DMS79 treated with DMSO at 0.1 percent for 48 hours (cell line): ENCODE measurements at regions not wholly inside any gene's neighbourhood (a gene's known extent, or its start where the extent isn't known, plus 50 kb on each side); places are given as distances from the start of the nearest gene placed in this dataset.
"Not testable (repeated sequence)": the region's sequence is repeated elsewhere in the genome, so short reads cannot be mapped to it uniquely, and the experiment has no call there.

ENCODE experiments used
- DNase-seq: peaks from one replicate; lab custom pipeline; 2025; lab: John Stamatoyannopoulos, UW

DNA sequence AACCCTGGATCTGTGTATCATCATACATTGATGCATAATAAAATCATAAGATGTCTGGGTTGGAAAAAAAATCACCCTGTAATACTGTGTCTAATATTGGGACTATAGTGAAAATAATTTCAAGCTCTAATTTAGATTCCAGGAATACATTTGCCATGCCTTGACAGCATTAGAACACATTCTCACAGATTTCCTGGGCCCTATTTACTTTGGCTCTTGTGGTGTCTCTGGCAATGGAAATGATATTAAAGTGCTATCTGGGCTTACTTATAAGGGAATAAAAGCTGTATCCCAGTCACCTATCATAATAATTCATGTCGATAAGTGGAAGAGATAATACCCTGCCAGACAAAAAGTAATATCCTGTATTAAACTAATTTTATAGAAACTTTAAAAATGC is 472.0 kb downstream of the ZPLD1 start:
- no peak for DNase-seq

DNA sequence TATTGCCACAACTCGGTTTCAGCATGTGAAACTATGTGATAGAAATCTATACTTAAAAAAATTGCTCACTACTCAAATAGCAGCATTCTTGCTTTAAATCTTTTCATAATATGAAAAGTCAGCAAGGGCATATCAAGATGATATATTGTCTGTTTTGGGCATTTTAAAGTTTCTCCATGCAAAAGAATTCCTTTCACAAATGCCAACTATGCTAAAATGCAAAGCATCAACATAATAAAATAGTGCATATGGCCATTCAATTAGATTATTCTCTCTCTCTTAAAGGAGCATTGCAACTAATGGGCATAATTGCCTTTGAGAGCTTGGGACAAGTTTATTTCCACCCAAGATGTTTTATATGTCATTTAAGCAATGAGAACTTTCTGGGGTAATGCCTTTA is 475.1 kb downstream of the ZPLD1 start:
- DNase-seq = no peak

DNA sequence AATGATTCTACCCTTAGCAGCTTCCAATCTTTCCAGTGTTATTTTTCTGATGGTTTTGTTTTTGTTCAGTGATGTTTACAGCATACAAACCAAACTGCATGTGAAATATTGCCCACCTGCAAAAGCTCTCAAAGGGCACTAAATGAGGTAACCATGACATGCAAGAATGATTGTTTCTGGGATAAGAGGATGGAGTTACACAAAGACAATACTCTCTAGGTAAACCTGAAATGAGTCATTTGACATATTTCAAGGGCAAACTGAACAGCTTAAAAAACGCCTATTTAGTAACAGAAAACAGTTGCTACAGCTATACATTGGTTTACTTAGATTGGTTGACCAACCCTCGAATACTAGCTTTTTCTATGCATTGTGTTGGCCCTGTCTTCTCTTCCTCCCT is 481.7 kb downstream of the ZPLD1 start:
- DNase-seq = peak; percentile 10

- no peak for DNase-seq
These were observed 491.8 kb downstream of the ZPLD1 start for GRCh38 chr3:102926618-102927017.

GRCh38 chr3:102933377-102933776 is 498.6 kb downstream of the ZPLD1 start:
- no peak for DNase-seq

DNA sequence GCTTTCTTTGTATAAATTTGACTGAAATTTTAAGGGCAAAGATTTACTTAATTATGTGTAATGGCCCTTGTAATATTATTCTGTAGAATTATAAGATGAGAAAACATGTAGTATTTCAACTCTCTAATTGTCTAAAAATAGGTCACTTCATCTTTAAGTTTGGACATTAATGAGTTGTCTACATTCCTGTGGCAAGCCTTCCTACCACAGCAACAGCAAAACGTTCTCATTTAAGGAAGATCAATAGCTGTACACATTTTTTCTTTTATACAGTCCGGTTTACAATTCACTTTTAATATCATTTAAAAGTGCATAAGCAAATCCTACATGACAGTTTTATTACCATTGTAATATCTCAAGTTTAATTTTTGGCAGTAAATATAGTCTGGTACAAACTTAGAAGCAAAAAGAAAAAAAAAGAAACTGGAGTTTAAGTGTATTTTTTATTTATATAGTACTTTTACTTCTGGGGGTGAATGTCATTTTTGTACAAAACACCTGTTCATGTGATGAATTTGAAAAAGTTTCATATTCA is 501.8 kb downstream of the ZPLD1 start:
- DNase-seq = peak; percentile 36

DNA sequence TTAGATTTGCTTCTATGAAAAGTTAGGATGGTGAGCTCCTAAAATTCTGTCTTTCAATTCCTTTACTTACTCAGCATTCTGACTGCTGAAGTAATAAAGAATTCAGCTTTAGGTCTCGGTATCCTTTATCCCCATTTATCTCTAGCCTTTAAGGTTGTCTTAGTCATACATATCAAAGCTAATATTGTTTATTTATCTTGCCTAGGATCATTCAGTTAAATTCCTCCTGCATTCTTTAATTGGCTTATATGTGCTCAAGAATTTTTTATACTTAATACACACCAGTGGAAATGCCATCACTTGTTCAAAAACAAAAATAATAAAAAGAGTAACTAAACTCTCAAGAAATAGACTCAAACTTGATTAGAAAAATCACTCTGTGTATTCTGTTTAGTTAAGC is 507.0 kb downstream of the ZPLD1 start:
- no peak for DNase-seq

DNA sequence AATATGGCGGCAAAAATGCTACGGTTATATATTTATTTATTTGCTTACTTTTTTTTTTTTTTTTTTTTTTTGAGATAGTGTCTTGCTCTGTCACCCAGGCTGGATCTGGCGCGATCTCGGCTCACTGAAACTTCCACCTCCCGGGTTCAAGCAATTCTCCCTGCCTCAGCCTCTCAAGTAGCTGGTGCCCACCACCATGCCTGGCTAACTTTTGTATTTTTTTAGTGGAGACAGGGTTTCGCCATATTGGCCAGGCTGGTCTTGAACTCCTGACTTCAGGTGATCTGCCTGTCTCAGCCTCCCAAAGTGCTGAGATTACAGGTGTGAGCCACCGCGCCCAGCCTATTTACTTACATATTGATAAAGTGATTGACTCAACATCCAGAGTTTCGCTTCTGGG is 511.6 kb downstream of the ZPLD1 start:
- DNase-seq = not testable (repeated sequence)

- DNase-seq = no peak
These were observed 537.5 kb downstream of the ZPLD1 start for GRCh38 chr3:102972350-102972749.

- DNase-seq = no peak
These were observed 539.5 kb downstream of the ZPLD1 start for GRCh38 chr3:102974333-102974732.

DNA sequence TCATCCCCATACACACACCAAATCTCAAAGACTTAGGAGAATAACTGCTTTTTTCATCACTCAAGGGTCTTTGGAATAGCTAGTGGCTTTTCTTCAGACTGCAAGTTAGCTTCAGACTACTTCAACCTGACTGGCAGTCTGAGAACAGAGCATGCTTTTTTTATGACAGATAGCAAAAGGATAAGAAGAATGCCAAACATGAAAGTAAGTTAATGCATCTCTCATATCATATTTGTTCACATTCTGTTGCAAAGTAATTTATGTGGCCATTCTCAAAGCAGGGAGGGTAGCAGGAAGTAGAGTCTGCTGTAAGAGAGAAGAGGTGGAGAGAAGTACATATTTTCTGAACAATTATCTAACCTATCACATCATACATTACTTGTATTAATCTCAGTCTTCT is 544.4 kb downstream of the ZPLD1 start:
- DNase-seq = no peak

- no peak for DNase-seq
These were observed 545.0 kb downstream of the ZPLD1 start for GRCh38 chr3:102979682-102980354.

GRCh38 chr3:102980355-102980696 is 545.5 kb downstream of the ZPLD1 start:
- no peak for DNase-seq

DNA sequence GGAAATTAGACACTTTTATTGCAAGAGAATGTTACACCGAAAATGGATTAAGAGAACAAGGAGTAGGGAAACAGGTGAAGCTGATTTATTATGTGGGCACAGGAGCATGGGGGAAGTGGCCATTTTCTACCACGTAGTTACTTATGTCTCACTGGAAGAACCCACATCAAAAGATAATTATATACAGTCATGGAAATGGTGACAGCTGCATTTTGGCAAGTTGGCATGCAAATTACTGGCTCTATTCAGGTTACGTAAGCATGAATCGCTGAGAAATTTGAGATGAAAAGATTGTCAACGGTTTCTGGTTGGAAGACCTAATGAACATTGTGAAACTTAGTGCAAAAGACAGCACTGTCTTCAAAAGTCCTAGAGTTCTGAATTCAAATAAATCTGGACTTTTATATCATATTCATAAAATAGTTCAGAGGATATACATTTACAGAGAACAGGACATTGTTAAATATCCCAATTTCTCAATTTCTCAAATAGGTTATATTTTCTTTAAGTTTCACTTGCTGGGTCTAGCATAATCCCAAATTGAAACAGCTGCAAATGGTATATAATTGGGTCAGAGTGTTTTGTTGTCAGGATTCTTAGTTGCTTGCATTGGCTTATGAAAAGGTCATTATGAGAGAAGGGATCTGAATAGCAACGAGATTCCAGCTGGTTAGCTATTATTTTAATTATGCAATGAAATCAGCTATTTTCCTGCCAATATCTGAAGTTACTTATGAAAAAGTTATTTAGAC is 567.8 kb downstream of the ZPLD1 start:
- no peak for DNase-seq

DNA sequence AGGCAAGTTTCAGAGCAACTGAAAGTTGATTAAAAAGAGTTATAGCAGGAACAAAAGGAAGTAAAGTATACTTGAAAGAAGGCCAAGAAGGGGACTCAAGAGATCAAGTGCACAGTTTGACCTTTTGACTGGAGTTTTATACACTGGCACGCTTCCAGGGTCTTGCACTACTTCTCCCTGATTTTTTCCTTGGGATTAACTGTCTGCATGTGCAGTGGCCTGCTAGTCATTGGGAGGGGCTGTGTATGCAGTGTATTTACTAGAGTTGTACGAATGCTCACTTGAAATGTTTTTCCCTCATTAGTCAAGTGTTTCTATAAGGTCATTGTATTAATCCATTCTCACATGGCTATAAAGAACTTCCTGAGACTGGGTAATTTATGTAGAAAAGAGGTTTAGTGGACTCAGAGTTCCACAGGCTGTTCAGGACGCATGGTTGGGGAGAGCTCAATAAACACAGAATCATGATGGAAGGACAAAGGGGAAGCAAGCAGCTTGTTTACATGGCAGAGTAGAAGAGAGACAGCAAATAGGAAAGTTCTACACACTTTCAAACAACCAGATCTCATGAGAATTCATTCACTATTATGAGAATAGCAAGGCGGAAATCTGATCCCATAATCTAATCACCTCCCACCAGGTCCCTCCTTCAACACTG is 571.8 kb downstream of the ZPLD1 start:
- DNase-seq = no peak

DNA sequence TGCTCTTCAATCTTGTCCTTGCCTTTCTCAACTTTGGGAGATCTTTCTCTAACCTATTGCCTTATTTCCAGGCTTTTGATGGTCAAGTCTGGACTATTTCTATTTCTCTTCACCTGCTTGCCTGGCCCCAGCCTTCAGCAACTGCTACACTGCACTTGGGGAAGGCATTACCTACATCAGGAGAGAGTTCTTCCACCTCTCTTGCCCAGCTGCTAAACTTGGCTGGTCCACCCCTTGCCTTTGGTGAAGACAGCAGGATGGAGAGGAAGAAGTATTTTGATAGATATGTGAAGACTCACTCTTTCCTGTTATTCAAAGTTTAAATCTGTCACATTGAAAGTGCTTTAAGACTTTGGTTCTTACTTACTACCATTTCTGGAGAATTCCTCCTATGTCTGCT is 574.8 kb downstream of the ZPLD1 start:
- DNase-seq = no peak

- no peak for DNase-seq
These were observed 591.1 kb downstream of the ZPLD1 start for GRCh38 chr3:103025880-103026279.

DNA sequence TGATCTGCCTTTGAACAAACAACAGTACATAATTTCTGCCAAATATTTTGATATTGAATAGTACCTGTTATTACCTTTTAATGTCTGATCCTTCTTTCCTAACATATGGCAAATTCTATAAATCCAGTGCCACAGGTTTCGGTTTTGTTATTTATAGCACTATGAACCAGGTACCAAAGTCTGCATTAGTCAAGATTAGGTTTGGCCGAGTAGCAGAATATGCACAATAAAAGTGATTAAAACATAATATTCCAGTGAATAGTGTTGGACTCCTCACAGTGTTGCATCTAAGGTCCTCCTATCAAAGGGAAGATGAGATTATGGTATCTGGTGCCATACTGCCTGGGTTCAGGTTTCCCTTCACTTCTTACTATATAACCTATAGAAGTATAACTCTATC is 599.0 kb downstream of the ZPLD1 start:
- no peak for DNase-seq

GRCh38 chr3:103047640-103048039 is 612.8 kb downstream of the ZPLD1 start:
- DNase-seq = no peak

DNA sequence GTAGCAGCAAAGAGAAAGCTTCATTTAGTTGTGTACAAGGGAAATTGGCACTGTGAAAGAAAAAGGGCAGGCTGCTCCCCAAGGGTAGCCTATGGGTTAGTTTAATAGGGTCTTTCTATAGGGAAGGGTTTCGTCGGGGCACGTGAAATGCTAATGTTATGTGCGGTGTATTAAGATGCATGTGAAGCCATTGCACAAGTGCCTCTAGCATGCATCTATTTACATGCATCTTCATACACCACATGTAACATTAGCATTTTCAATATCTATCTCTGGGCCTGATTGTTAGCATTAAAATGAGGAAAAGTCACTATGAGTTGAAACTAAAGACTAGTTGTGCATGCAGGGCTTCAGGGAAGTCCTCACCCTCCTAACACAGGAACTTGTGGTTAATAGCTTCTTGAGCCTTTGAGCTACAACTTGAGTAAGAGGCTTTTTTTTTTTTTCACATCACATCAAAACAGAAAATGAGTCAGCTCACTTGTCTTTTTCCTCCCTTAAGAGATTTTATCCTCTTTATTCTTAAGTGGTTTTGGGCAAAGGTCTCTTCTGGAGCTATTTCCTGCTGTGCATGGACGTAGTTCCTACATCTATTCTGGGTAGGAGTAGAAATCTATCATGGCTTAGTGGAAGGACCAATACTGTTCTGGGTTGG is 613.4 kb downstream of the ZPLD1 start:
- peak; percentile 8 for DNase-seq

DNA sequence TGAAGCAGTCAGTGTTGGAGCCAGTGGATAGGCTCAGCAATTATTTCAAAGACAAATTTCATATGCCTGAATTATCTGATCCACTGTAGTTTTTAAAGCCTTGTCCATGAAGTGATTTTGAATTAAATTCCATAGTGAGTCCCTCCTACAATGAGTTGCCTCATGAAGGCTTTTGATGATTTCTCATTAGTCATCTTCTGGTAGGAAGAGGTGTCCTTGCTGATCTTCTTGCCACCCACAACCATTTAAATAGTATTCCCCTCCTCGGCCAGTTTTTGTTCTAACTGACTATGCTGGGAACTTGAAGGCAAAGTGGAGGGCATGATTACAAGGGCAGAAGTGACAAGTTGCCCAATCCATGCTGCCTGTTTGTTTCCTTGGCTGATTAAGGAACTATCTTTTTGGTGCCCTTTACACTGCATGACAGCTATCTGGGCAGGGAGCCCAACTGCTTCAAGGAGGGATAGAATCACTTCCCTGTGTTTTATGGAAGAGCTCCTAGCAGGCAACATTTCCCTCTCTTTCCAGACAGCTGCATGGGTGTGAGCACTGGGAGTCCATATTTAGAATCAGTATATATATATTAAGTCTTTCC is 617.5 kb downstream of the ZPLD1 start:
- DNase-seq = peak; percentile 55

GRCh38 chr3:103055021-103055520 is 620.3 kb downstream of the ZPLD1 start:
- no peak for DNase-seq
